ENCODE measurements at regions not wholly inside any gene's neighbourhood (a gene's known extent, or its start where the extent isn't known, plus 50 kb on each side); places are given as distances from the start of the nearest gene placed in this dataset.

GRCh38 chr9:107198718-107199117 lies 84.4 kb upstream of the RAD23B start:
- TF ChIP-seq EZH2 (IDR thresholded peaks at IDR 0.05; ENCODE audit: borderline replicate concordance, low read depth, low read length, poor library complexity, severe bottlenecking) (no peak), CTCF (conservative IDR thresholded peaks at IDR 0.05; ENCODE audit: low read depth, low read length) (no peak)
- H3K9me3 ChIP-seq (ENCODE audit: low read depth, low read length, poor library complexity, severe bottlenecking): no peaks in the 10 kb centered on the region
- H3K4me3 ChIP-seq (ENCODE audit: low read depth, low read length, poor library complexity, severe bottlenecking): no peak overlapping the region
- no peak overlapping the region for H3K27ac ChIP-seq (ENCODE audit: low read depth, low read length, poor library complexity, severe bottlenecking)
- POLR2A ChIA-PET (ENCODE audit: low non-redundant PET): no interaction called here
- no TSS peak for BruUV-seq (replicated peaks)
- no peaks in the 10 kb centered on the region for H3K4me1 ChIP-seq (ENCODE audit: insufficient read depth, low read length, poor library complexity, severe bottlenecking)
- intact Hi-C loops (cut with micrococcal nuclease; ENCODE audit: unreplicated experiment): no loop called here
- no peak for DNase-seq (ENCODE audit: low spot score)
- CTCF ChIA-PET: no interaction called here
- H3K27me3 ChIP-seq (replicated peaks; ENCODE audit: insufficient read depth, low read depth, low read length, poor library complexity): no peaks in the 10 kb centered on the region
- no peaks in the 10 kb centered on the region for H3K36me3 ChIP-seq (ENCODE audit: insufficient read depth, low read length, poor library complexity, severe bottlenecking)

GRCh38 chr9:107208121-107208520 lies 75.0 kb upstream of the RAD23B start:
- intact Hi-C loops (cut with micrococcal nuclease; ENCODE audit: unreplicated experiment): no loop called here

GRCh38 chr9:107210775-107211174 lies 72.3 kb upstream of the RAD23B start:
- BruUV-seq (replicated peaks): no TSS peak
- intact Hi-C loops (cut with micrococcal nuclease; ENCODE audit: unreplicated experiment): no loop called here
- no peak for DNase-seq (ENCODE audit: low spot score)
- Histone ChIP-seq H3K27ac (ENCODE audit: low read depth, low read length, poor library complexity, severe bottlenecking) (no peak overlapping the region), H3K4me3 (ENCODE audit: low read depth, low read length, poor library complexity, severe bottlenecking) (no peak overlapping the region), H3K4me1 (ENCODE audit: insufficient read depth, low read length, poor library complexity, severe bottlenecking) (no peaks in the 10 kb centered on the region), H3K27me3 (replicated peaks; ENCODE audit: insufficient read depth, low read depth, low read length, poor library complexity) (no peaks in the 10 kb centered on the region), H3K36me3 (ENCODE audit: insufficient read depth, low read length, poor library complexity, severe bottlenecking) (no peaks in the 10 kb centered on the region), H3K9me3 (ENCODE audit: low read depth, low read length, poor library complexity, severe bottlenecking) (no peaks in the 10 kb centered on the region)
- ChIA-PET POLR2A (ENCODE audit: low non-redundant PET) (no interaction called here), CTCF (no interaction called here)
- TF ChIP-seq EZH2 (IDR thresholded peaks at IDR 0.05; ENCODE audit: borderline replicate concordance, low read depth, low read length, poor library complexity, severe bottlenecking) (no peak), CTCF (conservative IDR thresholded peaks at IDR 0.05; ENCODE audit: low read depth, low read length) (no peak)

More at GRCh38 chr9:107208121-107208520, 75.0 kb upstream of the RAD23B start:
- Histone ChIP-seq H3K27me3 (replicated peaks; ENCODE audit: insufficient read depth, low read depth, low read length, poor library complexity) (no peaks in the 10 kb centered on the region), H3K4me3 (ENCODE audit: low read depth, low read length, poor library complexity, severe bottlenecking) (no peak overlapping the region), H3K27ac (ENCODE audit: low read depth, low read length, poor library complexity, severe bottlenecking) (no peak overlapping the region), H3K4me1 (ENCODE audit: insufficient read depth, low read length, poor library complexity, severe bottlenecking) (no peaks in the 10 kb centered on the region), H3K36me3 (ENCODE audit: insufficient read depth, low read length, poor library complexity, severe bottlenecking) (no peaks in the 10 kb centered on the region), H3K9me3 (ENCODE audit: low read depth, low read length, poor library complexity, severe bottlenecking) (no peaks in the 10 kb centered on the region)
- no TSS peak for BruUV-seq (replicated peaks)
- ChIA-PET CTCF (no interaction called here), POLR2A (ENCODE audit: low non-redundant PET) (no interaction called here)
- TF ChIP-seq CTCF (conservative IDR thresholded peaks at IDR 0.05; ENCODE audit: low read depth, low read length) (no peak), EZH2 (IDR thresholded peaks at IDR 0.05; ENCODE audit: borderline replicate concordance, low read depth, low read length, poor library complexity, severe bottlenecking) (no peak)
- no peak for DNase-seq (ENCODE audit: low spot score)
